MM.1S (cell line): ENCODE measurements at regions not wholly inside any gene's neighbourhood (a gene's known extent, or its start where the extent isn't known, plus 50 kb on each side); places are given as distances from the start of the nearest gene placed in this dataset.

Experiments used
- DNase-seq: peaks from one replicate; pipeline ENCODE4 v3.0.0-alpha.2; 2015
- H2AFZ ChIP-seq: fragments of 300-600 bp; sonication (generic); 2 replicates; pipeline ENCODE4 v1.6.0; 2016; ENCODE audit warnings: antibody characterized with exemption, low read length
- H3F3A ChIP-seq: fragments of 300-600 bp; sonication (generic); 2 replicates; pipeline ENCODE4 v1.6.1; 2016; ENCODE audit warnings: mild to moderate bottlenecking, antibody characterized with exemption, low read length, moderate library complexity, mixed read lengths; ENCODE audit not compliant: insufficient read depth
- H3K27ac ChIP-seq: fragments of 300-600 bp; sonication (generic); 2 replicates; pipeline ENCODE4 v1.5.1; 2016; ENCODE audit warnings: mild to moderate bottlenecking, low read length
- H3K27me3 ChIP-seq: fragments of 300-600 bp; sonication (generic); replicated peaks from 2 replicates; pipeline ENCODE4 v1.6.0; 2016; ENCODE audit warnings: low read length; ENCODE audit not compliant: insufficient read depth
- H3K36me3 ChIP-seq: fragments of 300-600 bp; sonication (generic); replicated peaks from 2 replicates; pipeline ENCODE4 v1.6.1; 2016; ENCODE audit warnings: mild to moderate bottlenecking, low read length, mixed read lengths; ENCODE audit not compliant: insufficient read depth
- H3K4me1 ChIP-seq: fragments of 300-600 bp; sonication (generic); 2 replicates; pipeline ENCODE4 v1.6.1; 2016; ENCODE audit warnings: low read length, mixed read lengths
- H3K4me2 ChIP-seq: fragments of 300-600 bp; sonication (generic); 2 replicates; pipeline ENCODE4 v1.6.0; 2016; ENCODE audit warnings: low read depth, low read length
- H3K4me3 ChIP-seq: fragments of 300-600 bp; sonication (generic); 2 replicates; pipeline ENCODE4 v1.5.1; 2016; ENCODE audit warnings: low read length, mixed read lengths
- H3K79me2 ChIP-seq: fragments of 300-600 bp; sonication (generic); 2 replicates; pipeline ENCODE4 v1.6.1; 2016; ENCODE audit warnings: mixed run types, low read length, mixed read lengths
- H3K9ac ChIP-seq: fragments of 300-600 bp; sonication (generic); 2 replicates; pipeline ENCODE4 v1.6.1; 2016; ENCODE audit warnings: low read length, mixed read lengths
- H3K9me2 ChIP-seq: fragments of 300-600 bp; sonication (generic); replicated peaks from 2 replicates; pipeline ENCODE4 v1.6.1; 2016; ENCODE audit warnings: mild to moderate bottlenecking, low read length, mixed read lengths; ENCODE audit not compliant: insufficient read depth
- H3K9me3 ChIP-seq: fragments of 300-600 bp; sonication (generic); replicated peaks from 2 replicates; pipeline ENCODE4 v1.6.1; 2016; ENCODE audit warnings: mild to moderate bottlenecking, low read length, mixed read lengths; ENCODE audit not compliant: insufficient read depth
- H4K20me1 ChIP-seq: fragments of 300-600 bp; sonication (generic); 2 replicates; pipeline ENCODE4 v1.6.1; 2016; ENCODE audit warnings: mild to moderate bottlenecking, low read length, moderate library complexity, mixed read lengths; ENCODE audit not compliant: insufficient read depth
- EZH2 ChIP-seq: fragments of 300-600 bp; sonication (generic); optimal IDR thresholded peaks from 2 replicates; pipeline ENCODE3; 2017; ENCODE audit warnings: low read depth, mild to moderate bottlenecking, antibody characterized with exemption, low read length, mixed read lengths
- EZH2phosphoT487 ChIP-seq: fragments of 300-600 bp; sonication (generic); IDR thresholded peaks from 2 replicates; pipeline ENCODE4 v1.6.1; 2018; ENCODE audit warnings: antibody characterized with exemption, low read length
- TF ChIP-seq, protein P1 (sequence below): fragments of 300-600 bp; sonication (generic); IDR thresholded peaks from 2 replicates; pipeline ENCODE4 v1.5.1; 2016; ENCODE audit warnings: antibody characterized with exemption, low read length, mixed read lengths

GRCh38 chr13:103287659-103288058 is 221.4 kb upstream of the SLC10A2 start:
- Histone ChIP-seq H3K36me3 (no peaks in the 10 kb centered on the region), H3K9me2 (no peaks in the 10 kb centered on the region), H3K79me2 (no peaks in the 10 kb centered on the region), H3K9ac (no peak overlapping the region), H4K20me1 (no peaks in the 10 kb centered on the region), H3F3A (no peaks in the 10 kb centered on the region), H3K27ac (no peak overlapping the region), H3K9me3 (no peaks in the 10 kb centered on the region), H2AFZ (no peak overlapping the region), H3K4me3 (no peak overlapping the region), H3K4me1 (no peaks in the 10 kb centered on the region), H3K4me2 (no peak overlapping the region), H3K27me3 (no peaks in the 10 kb centered on the region)
- TF ChIP-seq, protein P1, sequence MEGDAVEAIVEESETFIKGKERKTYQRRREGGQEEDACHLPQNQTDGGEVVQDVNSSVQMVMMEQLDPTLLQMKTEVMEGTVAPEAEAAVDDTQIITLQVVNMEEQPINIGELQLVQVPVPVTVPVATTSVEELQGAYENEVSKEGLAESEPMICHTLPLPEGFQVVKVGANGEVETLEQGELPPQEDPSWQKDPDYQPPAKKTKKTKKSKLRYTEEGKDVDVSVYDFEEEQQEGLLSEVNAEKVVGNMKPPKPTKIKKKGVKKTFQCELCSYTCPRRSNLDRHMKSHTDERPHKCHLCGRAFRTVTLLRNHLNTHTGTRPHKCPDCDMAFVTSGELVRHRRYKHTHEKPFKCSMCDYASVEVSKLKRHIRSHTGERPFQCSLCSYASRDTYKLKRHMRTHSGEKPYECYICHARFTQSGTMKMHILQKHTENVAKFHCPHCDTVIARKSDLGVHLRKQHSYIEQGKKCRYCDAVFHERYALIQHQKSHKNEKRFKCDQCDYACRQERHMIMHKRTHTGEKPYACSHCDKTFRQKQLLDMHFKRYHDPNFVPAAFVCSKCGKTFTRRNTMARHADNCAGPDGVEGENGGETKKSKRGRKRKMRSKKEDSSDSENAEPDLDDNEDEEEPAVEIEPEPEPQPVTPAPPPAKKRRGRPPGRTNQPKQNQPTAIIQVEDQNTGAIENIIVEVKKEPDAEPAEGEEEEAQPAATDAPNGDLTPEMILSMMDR = no peak
- TF ChIP-seq EZH2phosphoT487 = no peak
- no peak for TF ChIP-seq EZH2
- no peak for DNase-seq

GRCh38 chr13:103284466-103284865 is 218.2 kb upstream of the SLC10A2 start:
- Histone ChIP-seq H3K4me1 (no peaks in the 10 kb centered on the region), H3K27me3 (no peaks in the 10 kb centered on the region), H3K9ac (no peak overlapping the region), H2AFZ (no peak overlapping the region), H3F3A (no peaks in the 10 kb centered on the region), H3K9me2 (no peaks in the 10 kb centered on the region; the same call in 1 of the 2 replicates), H3K79me2 (no peaks in the 10 kb centered on the region), H3K4me2 (no peak overlapping the region), H3K9me3 (no peaks in the 10 kb centered on the region), H3K27ac (no peak overlapping the region), H3K4me3 (no peak overlapping the region), H4K20me1 (no peaks in the 10 kb centered on the region), H3K36me3 (no peaks in the 10 kb centered on the region)
- DNase-seq = no peak
- no peak for TF ChIP-seq EZH2
- TF ChIP-seq, protein P1 = no peak
- no peak for TF ChIP-seq EZH2phosphoT487

- Histone ChIP-seq H3F3A (no peaks in the 10 kb centered on the region), H3K4me3 (no peak overlapping the region), H3K9me3 (no peaks in the 10 kb centered on the region), H3K27me3 (no peaks in the 10 kb centered on the region), H3K4me1 (no peaks in the 10 kb centered on the region), H4K20me1 (no peaks in the 10 kb centered on the region), H3K4me2 (no peak overlapping the region), H2AFZ (no peak overlapping the region), H3K9me2 (no peaks in the 10 kb centered on the region; the same call in 1 of the 2 replicates), H3K79me2 (no peaks in the 10 kb centered on the region), H3K36me3 (no peaks in the 10 kb centered on the region), H3K9ac (no peak overlapping the region), H3K27ac (no peak overlapping the region)
- no peak for TF ChIP-seq EZH2
- no peak for TF ChIP-seq EZH2phosphoT487
- TF ChIP-seq, protein P1 = no peak
- DNase-seq = no peak
Measured at GRCh38 chr13:103283451-103283820, 217.2 kb upstream of the SLC10A2 start.
